GM12878 (cell line): ENCODE measurements at regions not wholly inside any gene's neighbourhood (a gene's known extent, or its start where the extent isn't known, plus 50 kb on each side); places are given as distances from the start of the nearest gene placed in this dataset.

ENCODE experiments used
- ATAC-seq: fragments of 200-7000 bp; cut with Tn5 transposase; 3 replicates; pipeline ENCODE4 v1.9.1; 2020; ENCODE audit warnings: mild to moderate bottlenecking, moderate library complexity
- BruUV-seq: library from RNA; stranded (reverse); fragments of 400-500 nt; replicated peaks from 2 replicates; lab custom pipeline; 2021; lab: Mats Ljungman, UMichigan
- CTCF ChIA-PET: fragments of 300-600 bp; sonication (Branson Sonifier 250); formaldehyde crosslinking; extraction: SDS; loops from one replicate; lab custom pipeline; 2021; ENCODE audit warnings: inconsistent platforms; lab: Yijun Ruan, JAX
- POLR2A ChIA-PET: fragments of 350-600 bp; formaldehyde crosslinking; extraction: SDS; loops from one replicate; lab custom pipeline; 2021; ENCODE audit warnings: inconsistent platforms; lab: Charles Lee
- RAD21 ChIA-PET: fragments of 300-600 bp; sonication (Branson Sonifier 250); formaldehyde crosslinking; loops from one replicate; lab custom pipeline; 2023; ENCODE audit warnings: antibody characterized with exemption; ENCODE audit not compliant: unreplicated experiment; lab: Charles Lee
- SMC1A ChIA-PET: fragments of 300-600 bp; sonication (Branson Sonifier 250); formaldehyde crosslinking; loops from one replicate; lab custom pipeline; 2023; ENCODE audit not compliant: unreplicated experiment, uncharacterized antibody; lab: Charles Lee
- DNase-seq: peaks from one replicate; pipeline ENCODE4 v3.0.0-alpha.2; 2011; ENCODE audit warnings: low read depth, low spot score
- FAIRE-seq: peaks from 3 replicates; lab custom pipeline; 2011; peaks lifted over from hg19 to GRCh38; lab: Jason Lieb, UNC
- H2AFZ ChIP-seq: 2 replicates; pipeline ENCODE4 v1.6.0; 2011; ENCODE audit warnings: low read depth, low read length, control low read depth; ENCODE audit not compliant: control insufficient read depth
- H3K27ac ChIP-seq: 2 replicates; pipeline ENCODE4 v1.5.1; 2011; ENCODE audit warnings: control low read depth; ENCODE audit not compliant: control insufficient read depth, insufficient read depth
- H3K27me3 ChIP-seq, 2 experiments: replicated peaks in 1 of 2; 2 replicates each; pipeline versions ENCODE4 v1.6.0 to v1.6.1; 2011; ENCODE audit warnings: low read length in 1 of 2; ENCODE audit not compliant: control insufficient read depth in 2 of 2, insufficient read depth in 2 of 2
- H3K36me3 ChIP-seq, 2 experiments: 2 replicates each; pipeline ENCODE4 v1.5.1; 2011; ENCODE audit warnings: low read length in 1 of 2; ENCODE audit not compliant: control insufficient read depth in 2 of 2, insufficient read depth in 2 of 2
- H3K4me1 ChIP-seq: 2 replicates; pipeline ENCODE4 v1.6.1; 2011; ENCODE audit warnings: mild to moderate bottlenecking, low read length, moderate library complexity, mixed read lengths; ENCODE audit not compliant: control insufficient read depth, insufficient read depth
- H3K4me2 ChIP-seq: 2 replicates; pipeline ENCODE4 v1.6.0; 2011; ENCODE audit warnings: control low read depth; ENCODE audit not compliant: control insufficient read depth, insufficient read depth
- H3K4me3 ChIP-seq: fragments of 200-600 bp; sonication (generic); 2 replicates; pipeline ENCODE4 v1.5.1; 2016
- H3K79me2 ChIP-seq: 2 replicates; pipeline ENCODE4 v1.6.0; 2011; ENCODE audit warnings: low read length; ENCODE audit not compliant: control insufficient read depth, insufficient read depth
- H3K9ac ChIP-seq: 2 replicates; pipeline ENCODE4 v1.8.0; 2011; ENCODE audit warnings: low read length, control low read depth, mixed read lengths; ENCODE audit not compliant: control insufficient read depth, insufficient read depth
- H3K9me3 ChIP-seq: replicated peaks from 3 replicates; pipeline ENCODE4 v1.5.1; 2011; ENCODE audit warnings: mild to moderate bottlenecking, low read length; ENCODE audit not compliant: control insufficient read depth, insufficient read depth
- H4K20me1 ChIP-seq: 2 replicates; pipeline ENCODE4 v1.6.0; 2011; ENCODE audit not compliant: control insufficient read depth, insufficient read depth
- CEBPB ChIP-seq, 2 experiments: fragments of 150-350 bp in 1 of 2; IDR thresholded peaks; 2 replicates each; pipeline ENCODE4 v1.6.1; 2012 to 2014; ENCODE audit warnings: low read depth in 2 of 2, low read length in 2 of 2, borderline replicate concordance in 1 of 2, inconsistent platforms in 1 of 2
- CHD1 ChIP-seq: IDR thresholded peaks from 2 replicates; pipeline ENCODE4 v1.6.1; 2012; ENCODE audit warnings: low read depth, low read length, improper control_type of control experiment
- FOXK2 ChIP-seq: fragments of 450-650 bp; IDR thresholded peaks from 2 replicates; pipeline ENCODE4 v1.6.1; 2017; ENCODE audit warnings: mild to moderate bottlenecking, moderate library complexity
- GATAD2B ChIP-seq: fragments of 450-650 bp; conservative IDR thresholded peaks from 2 replicates; pipeline ENCODE4 v1.6.1; 2017; ENCODE audit warnings: low read depth, mild to moderate bottlenecking, moderate library complexity
- HCFC1 ChIP-seq: fragments of 150-350 bp; IDR thresholded peaks from 2 replicates; pipeline ENCODE4 v1.6.1; 2014; ENCODE audit warnings: low read length
- MTA3 ChIP-seq: IDR thresholded peaks from 2 replicates; pipeline ENCODE4 v1.6.1; 2012; ENCODE audit warnings: low read length, inconsistent platforms, borderline replicate concordance
- NR2F1 ChIP-seq: fragments of 450-650 bp; conservative IDR thresholded peaks from 2 replicates; pipeline ENCODE4 v1.6.1; 2017; ENCODE audit warnings: mild to moderate bottlenecking
- ZBED1 ChIP-seq: IDR thresholded peaks from 2 replicates; pipeline ENCODE4 v1.6.1; 2016; ENCODE audit warnings: borderline replicate concordance
- ZNF24 ChIP-seq: fragments of 450-650 bp; IDR thresholded peaks from 2 replicates; pipeline ENCODE4 v1.6.1; 2017; ENCODE audit warnings: antibody characterized with exemption, mild to moderate bottlenecking
- WGBS: methylation state at CpG from one replicate; pipeline ENCODE4 v1.1.6; 2016; ENCODE audit warnings: low lambda C conversion rate; ENCODE audit not compliant: insufficient replicate concordance, insufficient coverage; ENCODE audit errors: missing lambda C conversion rate; 5-methylcytosine and 5-hydroxymethylcytosine counted together
- in situ Hi-C: fragments of 300-500 bp; cut with MboI; formaldehyde crosslinking; loops from 9 replicates; pipeline ENCODE4 v1.14.3; 2018; ENCODE audit warnings: mixed read lengths
- intact Hi-C: fragments of 100-400 bp; cut with micrococcal nuclease; formaldehyde crosslinking; loops from one replicate; pipeline ENCODE4 v1.14.2; 2022; ENCODE audit not compliant: unreplicated experiment

DNA sequence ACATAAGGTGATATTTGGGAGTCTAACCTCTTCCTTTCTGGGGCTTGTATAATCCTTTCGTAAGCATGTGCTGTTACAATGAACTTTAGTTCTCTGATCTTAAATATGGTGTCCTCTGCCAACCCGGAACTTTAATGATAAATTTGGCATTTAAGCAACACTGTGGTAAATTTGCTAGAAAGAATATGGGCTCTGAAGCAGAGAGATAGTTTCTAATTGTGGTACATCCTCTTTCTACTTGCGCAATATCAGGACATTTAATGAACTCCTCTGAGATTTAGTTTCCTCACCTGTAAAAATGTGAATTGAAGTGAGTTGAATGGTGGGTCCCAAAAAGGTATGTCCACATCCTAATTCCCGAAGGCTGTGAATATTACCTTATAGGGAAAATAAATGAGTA lies 364.7 kb downstream of the CAAP1 start:
- intact Hi-C loops, result no loop called here

DNA sequence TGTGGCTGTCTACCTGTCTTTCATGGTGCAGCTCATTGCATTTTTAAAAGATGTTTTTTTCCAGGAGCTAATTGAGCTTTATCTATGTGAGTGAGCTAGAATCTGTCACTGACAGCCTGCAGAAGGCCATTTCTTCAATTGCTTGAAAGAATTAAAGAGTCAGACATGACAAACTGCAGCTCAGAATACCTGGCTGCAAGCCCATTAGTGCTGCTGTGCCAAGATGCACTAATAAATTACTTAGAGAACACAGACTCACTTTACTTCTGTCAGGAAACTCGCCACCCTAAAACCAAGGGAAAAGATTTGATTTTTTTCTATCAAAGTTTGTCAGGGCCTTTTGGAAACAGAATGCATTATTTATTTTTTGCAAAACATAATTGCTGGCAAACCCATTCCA lies 368.3 kb downstream of the CAAP1 start:
- BruUV-seq, result no TSS peak
- no peak overlapping the region for H3K4me2 ChIP-seq
- no peak for ATAC-seq
- in situ Hi-C loops, result no loop called here
- no peaks in the 10 kb centered on the region for H3K79me2 ChIP-seq
- no peak overlapping the region for H2AFZ ChIP-seq
- ChIA-PET SMC1A (no interaction called here), POLR2A (no interaction called here), CTCF (no interaction called here), RAD21 (no interaction called here)
- no peak for DNase-seq
- H4K20me1 ChIP-seq, result no peaks in the 10 kb centered on the region
- no peak overlapping the region for H3K27ac ChIP-seq
- no peak for FAIRE-seq
- no peak overlapping the region for H3K9ac ChIP-seq
- H3K4me3 ChIP-seq, result no peak overlapping the region
- WGBS, result 0% methylated on average over 1 of the region's 1 CpG
- no peaks in the 10 kb centered on the region for H3K36me3 ChIP-seq
- no peaks in the 10 kb centered on the region for H3K9me3 ChIP-seq
- H3K27me3 ChIP-seq, result no peaks in the 10 kb centered on the region
- intact Hi-C loops, result no loop called here
- H3K4me1 ChIP-seq, result no peaks in the 10 kb centered on the region
- no peak for TF ChIP-seq ZNF24
- TF ChIP-seq ZBED1, result no peak
- TF ChIP-seq GATAD2B, result no peak
- TF ChIP-seq CEBPB (IDR thresholded peaks at IDR 0.05; ENCODE audit: borderline replicate concordance in 1 of 2, low read depth in 2 of 2, low read length in 2 of 2), result no peak
- no peak for TF ChIP-seq MTA3

More for the DNA sequence above, 364.7 kb downstream of the CAAP1 start:
- no peaks in the 10 kb centered on the region for H4K20me1 ChIP-seq
- no peak overlapping the region for H2AFZ ChIP-seq
- no peak for TF ChIP-seq NR2F1
- no peak for TF ChIP-seq FOXK2
- no peak for TF ChIP-seq CHD1
- no peak for TF ChIP-seq HCFC1
- H3K4me1 ChIP-seq, result no peaks in the 10 kb centered on the region
- H3K79me2 ChIP-seq, result no peaks in the 10 kb centered on the region
- H3K4me3 ChIP-seq, result no peak overlapping the region
- in situ Hi-C loops, result no loop called here
- no peak overlapping the region for H3K4me2 ChIP-seq
- BruUV-seq, result no TSS peak
- no peak for DNase-seq
- no peak overlapping the region for H3K27ac ChIP-seq
- H3K36me3 ChIP-seq, result no peaks in the 10 kb centered on the region
- ChIA-PET RAD21 (no interaction called here), SMC1A (no interaction called here), POLR2A (no interaction called here), CTCF (no interaction called here)
- ATAC-seq, result no peak
- WGBS, result 0% methylated on average over 4 of the region's 4 CpGs
- H3K9me3 ChIP-seq, result no peaks in the 10 kb centered on the region
- FAIRE-seq, result no peak
- H3K27me3 ChIP-seq, result no peaks in the 10 kb centered on the region
- no peak overlapping the region for H3K9ac ChIP-seq
